ENCODE measurements at regions not wholly inside any gene's neighbourhood (a gene's known extent, or its start where the extent isn't known, plus 50 kb on each side); places are given as distances from the start of the nearest gene placed in this dataset.

GRCh38 chr3:73784686-73785392, 160.1 kb upstream of the PDZRN3 start:
- intact Hi-C loops (cut with DNase I) = no loop called here
- DNase-seq (ENCODE audit: low spot score) = no peak
- WGBS = 81% methylated on average over 8 of the region's 8 CpGs
- Histone ChIP-seq H3K9me3 (no peaks in the 10 kb centered on the region), H3K27me3 (replicated peaks; ENCODE audit: insufficient read depth) (no peaks in the 10 kb centered on the region), H3K4me3 (no peak overlapping the region), H3K27ac (no peak overlapping the region), H3K4me1 (replicated peaks) (no peaks in the 10 kb centered on the region), H3K36me3 (no peaks in the 10 kb centered on the region)
- no peak for TF ChIP-seq CTCF (IDR thresholded peaks at IDR 0.05)
- no peak for TF ChIP-seq POLR2A (IDR thresholded peaks at IDR 0.05)
- no peak for TF ChIP-seq POLR2AphosphoS5 (IDR thresholded peaks at IDR 0.05)

- DNase-seq (ENCODE audit: low spot score) = no peak
Measured at GRCh38 chr3:73783811-73784210, 159.1 kb upstream of the PDZRN3 start.

GRCh38 chr3:73781541-73781940, 156.8 kb upstream of the PDZRN3 start:
- Histone ChIP-seq H3K4me3 (no peak overlapping the region), H3K36me3 (no peaks in the 10 kb centered on the region), H3K27ac (peak overlapping the region in 1 of 2 donors; percentile 21), H3K27me3 (replicated peaks; ENCODE audit: insufficient read depth) (no peaks in the 10 kb centered on the region), H3K4me1 (replicated peaks) (no peaks in the 10 kb centered on the region), H3K9me3 (no peaks in the 10 kb centered on the region)
- no peak for DNase-seq (ENCODE audit: low spot score)
- 54% methylated on average over 6 of the region's 6 CpGs for WGBS
- intact Hi-C loops (cut with DNase I) = no loop called here
- TF ChIP-seq CTCF (IDR thresholded peaks at IDR 0.05) (no peak), POLR2A (IDR thresholded peaks at IDR 0.05) (no peak), POLR2AphosphoS5 (IDR thresholded peaks at IDR 0.05) (no peak)

More at GRCh38 chr3:73783811-73784210, 159.1 kb upstream of the PDZRN3 start:
- intact Hi-C loops (cut with DNase I) = no loop called here
- no peaks in the 10 kb centered on the region for H3K9me3 ChIP-seq
- no peaks in the 10 kb centered on the region for H3K36me3 ChIP-seq
- no peak overlapping the region for H3K4me3 ChIP-seq
- no peak overlapping the region for H3K27ac ChIP-seq
- TF ChIP-seq POLR2A (IDR thresholded peaks at IDR 0.05) = no peak
- TF ChIP-seq CTCF (IDR thresholded peaks at IDR 0.05) = no peak
- no peak for TF ChIP-seq POLR2AphosphoS5 (IDR thresholded peaks at IDR 0.05)
- no peaks in the 10 kb centered on the region for H3K27me3 ChIP-seq (replicated peaks; ENCODE audit: insufficient read depth)
- no peaks in the 10 kb centered on the region for H3K4me1 ChIP-seq (replicated peaks)

GRCh38 chr3:73774645-73775044, 149.9 kb upstream of the PDZRN3 start:
- Histone ChIP-seq H3K4me3 (no peak overlapping the region), H3K27ac (no peak overlapping the region)

More at GRCh38 chr3:73774645-73775044, 149.9 kb upstream of the PDZRN3 start:
- H3K9me3 ChIP-seq = no peaks in the 10 kb centered on the region
- intact Hi-C loops (cut with DNase I) = no loop called here
- no peak for DNase-seq (ENCODE audit: low spot score)
- no peaks in the 10 kb centered on the region for H3K36me3 ChIP-seq
- no peaks in the 10 kb centered on the region for H3K4me1 ChIP-seq (replicated peaks)
- 10% methylated on average over 2 of the region's 2 CpGs for WGBS
- no peaks in the 10 kb centered on the region for H3K27me3 ChIP-seq (replicated peaks; ENCODE audit: insufficient read depth)
- no peak for TF ChIP-seq POLR2A (IDR thresholded peaks at IDR 0.05)
- TF ChIP-seq CTCF (IDR thresholded peaks at IDR 0.05) = no peak
- TF ChIP-seq POLR2AphosphoS5 (IDR thresholded peaks at IDR 0.05) = no peak

Measured in prostate gland (tissue), 2 donors.